ENCODE measurements at regions not wholly inside any gene's neighbourhood (a gene's known extent, or its start where the extent isn't known, plus 50 kb on each side); places are given as distances from the start of the nearest gene placed in this dataset.
"Not testable (repeated sequence)": the region's sequence is repeated elsewhere in the genome, so short reads cannot be mapped to it uniquely, and the experiment has no call there.

DNA sequence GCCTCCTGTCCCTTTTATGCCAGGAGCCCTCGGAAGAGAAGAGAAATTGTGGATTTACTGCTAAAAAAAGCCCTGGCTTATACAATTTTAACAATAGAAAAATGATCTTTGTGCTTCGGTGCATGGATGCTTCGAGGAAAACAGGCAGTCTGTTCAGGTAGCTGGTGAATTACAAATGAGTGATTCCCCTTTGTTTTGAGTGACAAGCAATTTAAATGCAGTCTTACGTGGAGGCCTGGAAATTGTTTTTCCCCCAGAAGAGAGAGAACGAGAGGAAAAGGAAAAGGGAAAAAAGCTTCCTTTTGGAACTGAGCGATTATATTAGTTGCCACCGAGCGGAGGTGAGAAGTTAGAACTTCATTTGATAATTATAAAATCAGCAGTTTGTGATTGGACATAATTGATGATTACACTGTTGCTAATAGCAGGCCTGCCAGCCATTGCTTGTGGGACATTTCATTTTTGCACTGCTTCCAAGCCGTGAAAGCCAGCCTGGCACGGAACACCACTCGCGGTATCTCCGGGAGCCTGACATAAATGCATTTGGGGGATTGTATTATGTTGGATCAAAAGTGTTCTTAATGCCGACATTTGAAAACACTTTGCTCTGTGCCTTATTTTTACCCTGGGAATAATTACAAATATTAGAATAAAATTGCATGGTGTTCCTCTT lies 117.7 kb downstream of the PHETA1 start:
- DNase-seq (ENCODE audit: low spot score), result no peak
- in situ Hi-C loops (cut with HindIII; ENCODE audit: low sequenced_read_pairs), result no loop called here

DNA sequence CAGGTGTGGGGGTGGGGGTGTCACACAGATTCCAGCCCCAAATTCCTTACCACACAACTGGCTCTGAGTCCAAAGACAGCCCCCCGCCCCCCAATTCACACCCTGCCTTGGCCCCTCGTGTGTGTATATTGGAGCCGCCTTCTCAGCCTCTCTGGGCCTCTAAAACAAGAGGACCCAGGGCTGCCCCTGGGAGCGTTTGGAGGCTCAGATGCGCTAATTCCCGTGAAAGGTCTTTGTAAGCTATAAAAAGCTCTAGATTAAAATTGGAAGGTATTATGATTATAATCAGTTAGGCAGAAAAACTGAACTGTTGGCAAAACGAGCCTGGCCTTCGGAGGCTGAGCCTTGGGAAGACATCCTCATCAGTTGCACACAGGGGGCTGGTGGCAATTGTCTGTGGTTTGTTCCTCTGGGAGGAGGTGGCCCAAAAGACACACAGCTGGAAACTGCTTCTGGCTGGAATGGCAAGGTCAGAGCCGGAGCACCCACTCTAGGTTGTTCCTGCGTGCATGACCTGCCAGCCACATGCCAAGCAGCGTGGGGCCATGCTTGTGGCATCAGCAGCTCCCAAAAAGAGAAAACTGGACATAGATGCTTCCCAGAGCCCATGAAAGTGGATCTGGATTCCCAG lies 118.5 kb downstream of the PHETA1 start:
- in situ Hi-C loops (cut with HindIII; ENCODE audit: low sequenced_read_pairs), result no loop called here
- no peak for DNase-seq (ENCODE audit: low spot score)

DNA sequence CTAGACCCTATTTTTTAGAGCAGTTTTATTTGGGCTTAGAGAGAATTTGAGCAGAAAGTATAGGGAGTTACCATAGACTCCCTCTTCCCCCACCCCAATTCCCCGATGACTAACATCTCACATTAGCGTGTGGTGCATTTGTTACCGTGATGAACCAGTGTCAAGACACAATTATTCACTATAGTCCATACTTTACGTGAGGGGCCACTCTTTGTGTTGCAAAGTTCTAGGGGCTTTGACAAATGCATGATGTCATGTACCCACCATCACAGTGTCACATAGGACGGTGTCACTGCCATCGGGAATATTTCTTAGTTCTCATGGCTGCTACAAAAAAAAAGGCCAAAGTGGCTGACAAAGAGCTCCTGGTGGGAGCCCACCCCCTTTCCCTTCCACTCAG lies 119.1 kb downstream of the PHETA1 start:
- in situ Hi-C loops (cut with HindIII; ENCODE audit: low sequenced_read_pairs), result no loop called here
- DNase-seq (ENCODE audit: low spot score), result no peak

DNA sequence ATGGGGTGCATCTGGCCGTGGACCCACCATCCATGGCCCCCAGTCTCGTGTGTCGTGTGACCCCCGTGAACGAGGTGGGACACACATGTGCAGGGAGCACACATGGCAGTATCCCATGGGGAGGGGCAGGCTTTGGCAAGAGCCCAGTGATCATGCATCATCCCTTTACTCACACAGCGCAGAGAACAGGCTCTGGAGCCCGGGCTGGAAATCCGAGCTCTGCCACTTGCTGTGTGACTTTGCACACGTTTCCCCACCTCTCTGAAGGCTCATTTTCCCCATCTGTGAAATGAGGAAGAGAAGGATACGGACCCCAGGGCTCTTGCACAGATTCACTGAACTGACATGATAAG lies 119.9 kb downstream of the PHETA1 start:
- in situ Hi-C loops (cut with HindIII; ENCODE audit: low sequenced_read_pairs), result no loop called here
- DNase-seq (ENCODE audit: low spot score), result no peak

DNA sequence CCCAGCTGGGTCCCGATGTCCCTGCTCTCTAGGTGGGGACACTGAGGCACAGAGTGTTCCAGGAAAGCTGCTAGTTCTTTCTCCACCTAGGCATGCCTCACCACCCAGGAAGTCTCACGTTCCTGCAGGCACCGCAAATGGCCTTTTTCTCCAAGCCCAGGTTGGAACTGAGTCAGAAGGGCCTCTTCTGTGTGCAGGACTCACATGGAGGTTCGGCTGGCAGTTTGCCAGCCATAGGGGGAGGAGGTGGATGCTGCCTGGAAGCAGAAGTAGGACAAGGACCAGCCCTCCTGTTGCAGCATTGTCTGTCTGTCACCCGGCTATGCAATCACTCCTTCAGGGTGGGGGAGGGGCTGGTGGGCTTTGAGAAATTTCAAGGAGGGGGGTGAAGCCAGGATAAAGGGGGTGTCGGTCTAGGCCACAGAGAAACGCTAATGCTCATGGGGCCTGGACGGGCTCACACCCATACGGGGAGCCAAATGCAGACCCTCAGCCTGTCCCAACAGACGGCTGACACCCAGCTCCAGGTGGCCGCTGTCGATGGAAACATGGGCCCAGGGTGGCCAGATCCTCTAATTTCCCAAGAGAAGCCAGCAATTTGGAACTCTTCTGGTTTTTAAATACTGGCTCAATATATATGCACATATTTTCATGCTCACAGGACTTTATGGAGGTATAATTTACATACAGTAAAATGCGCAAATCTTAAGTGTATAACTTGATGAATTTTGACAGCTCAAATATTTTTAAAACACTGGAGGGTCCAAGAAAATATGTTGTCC lies 120.5 kb downstream of the PHETA1 start:
- in situ Hi-C loops (cut with HindIII; ENCODE audit: low sequenced_read_pairs), result no loop called here
- DNase-seq (ENCODE audit: low spot score), result no peak

DNA sequence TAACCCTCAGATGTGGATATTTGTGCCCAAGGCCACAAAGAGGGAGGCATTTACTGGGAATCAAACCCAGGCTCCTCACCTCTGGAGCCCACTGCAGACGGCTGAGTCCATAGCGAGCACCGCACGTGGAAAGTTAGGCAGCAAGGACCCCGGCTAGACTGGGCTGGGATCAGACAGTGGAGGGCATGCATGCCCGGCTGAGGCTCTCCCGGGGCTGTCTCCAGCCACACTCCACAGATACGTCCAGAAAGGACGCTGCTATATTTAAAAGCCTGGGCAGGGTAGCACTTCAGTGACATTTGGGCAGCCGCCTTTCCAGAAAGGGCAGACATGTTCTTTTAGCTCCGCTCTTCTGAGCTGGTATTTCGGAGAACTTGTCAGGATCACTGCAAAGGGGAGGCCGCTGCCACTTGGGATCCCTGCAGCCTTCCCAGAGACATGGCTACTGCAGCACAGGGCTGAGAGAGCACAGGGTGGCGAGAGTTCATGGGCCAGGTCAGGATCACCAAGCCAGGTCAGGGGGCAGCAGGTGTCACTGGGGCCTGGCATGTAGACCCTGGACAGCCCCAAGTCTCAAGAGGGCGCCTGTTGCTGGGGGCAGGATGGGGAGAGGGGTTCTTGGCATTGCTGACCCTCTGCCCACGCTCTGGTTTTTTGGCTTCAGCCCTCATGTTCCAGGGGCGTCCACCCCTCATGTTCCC lies 121.7 kb downstream of the PHETA1 start:
- in situ Hi-C loops (cut with HindIII; ENCODE audit: low sequenced_read_pairs), result no loop called here
- no peak for DNase-seq (ENCODE audit: low spot score)

DNA sequence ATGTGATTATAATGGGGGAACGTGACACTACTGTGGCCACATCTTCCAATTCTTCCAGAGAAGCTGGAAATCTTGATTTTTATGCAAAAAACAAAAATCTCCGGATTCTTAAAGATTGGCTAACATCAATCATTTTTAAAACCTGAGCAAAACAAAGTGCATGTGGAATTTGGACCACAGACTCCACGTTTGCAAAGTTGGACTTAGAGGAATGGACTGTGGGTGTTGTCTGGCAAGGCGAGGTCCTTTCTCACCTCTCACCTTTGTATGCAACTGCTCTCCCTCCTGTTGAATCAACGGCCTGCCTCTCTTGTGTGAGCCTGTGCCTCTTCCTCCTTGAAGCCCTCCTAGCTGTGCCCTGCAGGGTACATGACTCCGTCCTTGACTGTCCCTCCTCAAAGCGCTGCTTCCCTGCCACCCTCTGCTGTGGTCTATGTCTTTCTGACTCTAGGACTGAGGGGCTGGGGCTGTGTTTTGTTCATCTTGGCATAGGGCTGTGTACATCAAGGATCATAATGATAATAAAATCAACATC lies 122.4 kb downstream of the PHETA1 start:
- in situ Hi-C loops (cut with HindIII; ENCODE audit: low sequenced_read_pairs), result no loop called here
- no peak for DNase-seq (ENCODE audit: low spot score)

DNA sequence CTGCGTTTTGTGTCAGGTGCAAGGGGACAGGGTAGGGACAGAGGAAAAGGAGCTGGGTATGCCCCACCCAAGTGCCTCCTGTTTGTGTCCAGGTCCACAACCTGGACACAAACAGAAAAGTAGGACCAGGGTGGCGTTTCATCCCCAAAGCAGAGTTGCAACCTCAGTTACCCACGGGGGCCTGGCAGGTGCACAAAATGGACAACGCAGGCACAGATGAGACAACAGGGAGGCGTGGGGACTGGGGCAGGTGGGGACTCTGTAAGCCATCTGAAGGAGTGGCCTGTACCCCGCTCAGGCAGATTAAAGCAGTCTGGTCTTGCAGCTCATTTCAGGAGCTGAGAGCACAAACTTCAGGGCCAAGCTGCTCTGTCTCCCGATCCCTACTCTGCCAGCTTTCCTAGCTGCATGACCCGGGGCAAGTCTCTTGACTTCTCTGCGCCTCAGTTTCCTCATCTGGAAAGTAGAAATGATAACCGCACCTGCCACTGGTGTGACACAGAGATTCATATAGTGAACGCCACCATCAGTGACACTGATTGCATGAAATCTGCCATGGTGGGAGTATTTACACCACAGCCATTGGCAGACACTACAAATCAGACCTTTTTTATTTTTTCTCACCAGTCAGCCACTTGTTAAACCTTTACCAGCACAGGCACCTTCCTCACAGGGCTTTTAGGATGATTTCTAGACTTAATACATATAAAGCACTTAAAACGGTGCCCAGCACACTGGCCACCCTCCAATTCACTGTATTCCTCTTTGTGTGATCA lies 123.0 kb downstream of the PHETA1 start:
- DNase-seq (ENCODE audit: low spot score), result no peak
- in situ Hi-C loops (cut with HindIII; ENCODE audit: low sequenced_read_pairs), result no loop called here

DNA sequence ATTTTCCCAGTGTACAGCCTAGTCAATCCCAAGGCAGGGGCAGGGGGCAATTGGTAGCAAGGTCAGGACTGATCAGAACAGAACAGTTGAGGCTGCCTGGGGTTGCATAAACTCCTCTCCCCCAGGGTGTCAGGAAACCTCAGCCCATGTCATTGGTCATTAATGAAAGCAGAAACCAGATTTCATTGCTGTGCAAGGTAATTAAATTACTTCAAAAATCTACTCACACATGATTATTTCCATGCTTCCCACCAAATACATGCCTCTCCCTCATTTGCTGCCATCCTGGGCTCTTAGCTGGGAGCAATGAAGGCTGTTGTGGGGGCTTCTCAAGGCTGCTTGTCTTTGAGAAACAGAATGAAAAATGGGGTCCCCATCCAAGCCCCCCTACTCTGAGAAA lies 124.2 kb downstream of the PHETA1 start:
- no peak for DNase-seq (ENCODE audit: low spot score)
- in situ Hi-C loops (cut with HindIII; ENCODE audit: low sequenced_read_pairs), result no loop called here

DNA sequence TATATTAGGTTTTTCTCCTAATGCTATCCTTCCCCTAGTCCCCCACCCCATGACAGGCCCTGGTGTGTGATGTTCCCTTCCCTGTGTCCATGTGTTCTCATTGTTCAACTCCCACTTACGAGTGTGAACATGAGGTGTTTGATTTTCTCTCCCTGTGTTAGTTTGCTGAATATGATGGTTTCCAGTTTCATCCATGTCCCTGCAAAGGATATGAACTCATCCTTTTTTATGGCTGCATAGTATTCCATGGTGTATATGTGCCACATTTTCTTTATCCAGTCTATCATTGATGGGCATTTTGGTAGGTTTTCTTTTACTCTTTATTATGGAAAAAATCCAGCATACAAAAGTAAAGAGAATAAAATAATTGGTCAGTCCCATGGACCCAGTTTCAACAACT lies 126.1 kb downstream of the PHETA1 start:
- in situ Hi-C loops (cut with HindIII; ENCODE audit: low sequenced_read_pairs); DNase-seq (ENCODE audit: low spot score): not testable (repeated sequence)

DNA sequence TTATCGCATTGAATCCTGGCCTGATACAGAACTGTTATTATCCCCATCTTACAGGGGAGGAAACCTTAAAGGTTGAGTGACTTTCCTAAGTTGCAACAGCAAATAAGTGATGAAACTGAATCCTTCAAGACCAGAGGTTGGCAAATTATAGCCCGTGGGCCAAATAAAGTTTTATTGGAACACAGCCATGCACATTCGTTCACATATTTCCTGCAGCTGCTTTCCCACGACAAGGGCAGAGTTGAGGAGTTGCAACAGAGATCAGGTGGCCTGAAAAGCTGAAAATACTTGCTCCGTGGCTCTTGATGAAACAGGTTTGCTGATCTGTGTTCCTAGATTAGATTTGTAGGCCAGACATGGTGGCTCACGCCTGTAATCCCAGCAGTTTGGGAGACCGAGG lies 126.7 kb downstream of the PHETA1 start:
- no peak for DNase-seq (ENCODE audit: low spot score)
- in situ Hi-C loops (cut with HindIII; ENCODE audit: low sequenced_read_pairs), result no loop called here

DNA sequence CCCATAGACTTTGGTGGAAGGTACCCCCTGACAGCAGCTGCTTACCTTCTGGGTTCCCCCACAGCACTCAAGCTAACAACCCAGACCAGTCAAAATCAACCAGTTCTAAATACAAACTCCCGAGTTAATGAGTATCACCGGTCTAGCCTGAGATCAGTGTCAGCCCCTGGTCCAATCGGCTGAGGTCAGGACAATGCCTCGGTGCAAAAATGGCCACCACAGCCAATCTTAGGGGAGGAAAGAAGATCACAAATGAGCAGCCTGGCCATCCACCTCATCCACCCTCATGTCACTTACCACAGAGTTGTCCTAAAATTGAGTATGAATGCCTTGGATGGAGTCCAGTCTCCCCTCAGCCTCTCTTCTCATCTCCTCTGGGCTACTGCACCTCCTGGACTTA lies 128.5 kb downstream of the PHETA1 start:
- no peak for DNase-seq (ENCODE audit: low spot score)
- in situ Hi-C loops (cut with HindIII; ENCODE audit: low sequenced_read_pairs), result no loop called here

DNA sequence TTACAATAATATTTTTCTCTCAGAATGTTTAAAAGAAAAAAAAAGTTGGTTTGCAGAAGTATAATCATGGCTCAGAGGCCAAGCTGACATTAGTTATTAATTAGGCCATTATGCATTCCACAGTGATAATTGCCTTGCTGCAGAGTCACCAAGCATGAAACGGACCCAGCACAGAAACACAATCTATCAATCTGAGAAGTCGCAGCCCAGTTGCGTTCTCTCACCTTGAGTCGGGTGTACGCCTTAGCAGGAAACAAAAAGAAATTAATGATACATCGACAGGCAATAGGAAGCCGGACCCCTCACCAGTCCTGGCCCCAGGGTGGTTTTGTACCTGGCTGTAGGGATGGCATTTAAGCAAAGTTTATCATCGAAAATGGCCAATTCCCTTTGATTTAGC lies 129.7 kb downstream of the PHETA1 start:
- no peak for DNase-seq (ENCODE audit: low spot score)
- in situ Hi-C loops (cut with HindIII; ENCODE audit: low sequenced_read_pairs), result no loop called here

DNA sequence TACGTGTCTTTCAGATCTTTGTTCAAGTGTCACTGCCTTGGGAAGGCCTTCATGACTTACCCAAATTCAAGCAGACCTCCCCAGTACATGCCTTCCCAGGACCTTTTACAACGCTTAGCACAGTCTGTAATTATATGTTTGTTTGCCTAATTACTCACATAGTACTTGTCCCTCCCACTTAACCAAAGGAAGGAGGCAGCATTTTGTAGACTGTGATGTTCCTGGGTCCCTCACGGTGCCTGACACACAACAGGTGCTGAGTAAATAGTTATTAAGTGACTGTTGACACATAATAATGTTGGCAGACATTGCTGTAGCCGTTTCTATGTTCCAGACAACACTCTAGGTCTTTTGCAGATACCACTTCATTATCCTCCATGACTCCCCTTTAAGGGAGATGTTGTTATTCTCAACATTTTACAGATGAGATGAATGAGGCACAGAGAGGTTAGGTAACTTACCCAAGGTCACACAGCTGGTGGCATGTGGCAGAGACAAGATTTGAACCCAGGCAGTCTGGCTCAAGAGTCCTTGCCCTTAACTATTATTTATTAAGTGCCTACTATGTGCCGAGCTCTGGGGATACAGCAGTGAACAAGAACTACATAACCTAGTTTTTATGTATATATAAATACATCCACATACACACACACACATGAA lies 130.7 kb downstream of the PHETA1 start:
- in situ Hi-C loops (cut with HindIII; ENCODE audit: low sequenced_read_pairs), result no loop called here
- DNase-seq (ENCODE audit: low spot score), result no peak

DNA sequence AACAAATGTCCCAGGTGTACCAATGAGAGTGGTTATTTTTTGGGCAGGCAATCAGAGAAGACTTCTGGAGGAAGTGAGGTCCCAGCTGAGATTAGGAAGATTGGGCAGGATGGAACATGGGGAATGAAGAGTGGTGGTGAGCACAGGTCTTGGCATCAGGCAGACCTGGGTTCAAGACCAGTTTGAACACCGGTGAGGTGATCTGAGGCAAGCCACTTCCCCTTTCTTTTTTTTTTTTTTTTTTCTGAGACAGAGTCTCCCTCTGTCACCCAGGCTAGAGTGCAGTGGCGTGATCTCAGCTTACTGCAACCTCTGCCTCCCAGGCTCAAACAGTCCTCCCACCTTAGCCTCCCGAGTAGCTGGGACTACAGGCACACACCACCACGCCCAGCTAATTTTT lies 134.4 kb downstream of the PHETA1 start:
- DNase-seq (ENCODE audit: low spot score); in situ Hi-C loops (cut with HindIII; ENCODE audit: low sequenced_read_pairs): not testable (repeated sequence)

DNA sequence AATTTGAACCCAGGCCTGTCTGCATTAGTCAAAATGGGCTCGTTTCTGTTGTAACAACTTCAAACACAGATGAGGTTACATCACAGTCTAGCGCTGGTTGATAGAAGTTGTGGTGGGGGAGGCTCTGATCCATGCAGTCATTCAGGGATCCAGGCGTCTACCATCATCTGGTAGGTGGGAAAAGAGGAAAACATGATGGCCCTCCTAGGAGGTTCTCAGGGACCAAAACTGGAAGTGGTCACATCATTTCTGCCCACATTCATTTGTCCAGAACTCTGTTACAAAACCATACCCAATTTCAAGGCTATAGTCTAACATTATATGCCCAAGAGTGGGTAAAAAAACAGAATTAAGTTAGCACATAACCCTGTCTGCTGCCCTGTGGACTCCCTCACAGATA lies 135.1 kb downstream of the PHETA1 start:
- in situ Hi-C loops (cut with HindIII; ENCODE audit: low sequenced_read_pairs), result no loop called here
- DNase-seq (ENCODE audit: low spot score), result no peak

DNA sequence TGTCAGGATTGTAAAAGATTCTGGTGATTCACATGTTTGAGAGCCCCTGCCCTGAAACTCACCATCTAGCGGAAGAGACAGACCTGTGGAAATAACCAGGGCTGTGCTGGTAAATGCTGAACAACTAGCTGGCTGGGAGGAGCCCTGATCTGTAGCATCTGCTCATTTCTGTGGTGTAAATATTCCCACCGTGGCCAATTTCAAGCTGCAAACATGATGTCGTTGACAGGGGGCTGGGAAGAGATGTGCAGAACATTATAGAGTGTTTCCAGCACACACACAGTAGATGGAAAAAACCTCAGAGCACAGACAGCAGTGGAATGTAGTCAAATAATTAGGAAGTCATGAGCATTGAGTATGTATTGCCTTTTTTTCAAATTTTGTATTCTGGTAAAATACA lies 138.2 kb downstream of the PHETA1 start:
- in situ Hi-C loops (cut with HindIII; ENCODE audit: low sequenced_read_pairs), result no loop called here
- no peak for DNase-seq (ENCODE audit: low spot score)

DNA sequence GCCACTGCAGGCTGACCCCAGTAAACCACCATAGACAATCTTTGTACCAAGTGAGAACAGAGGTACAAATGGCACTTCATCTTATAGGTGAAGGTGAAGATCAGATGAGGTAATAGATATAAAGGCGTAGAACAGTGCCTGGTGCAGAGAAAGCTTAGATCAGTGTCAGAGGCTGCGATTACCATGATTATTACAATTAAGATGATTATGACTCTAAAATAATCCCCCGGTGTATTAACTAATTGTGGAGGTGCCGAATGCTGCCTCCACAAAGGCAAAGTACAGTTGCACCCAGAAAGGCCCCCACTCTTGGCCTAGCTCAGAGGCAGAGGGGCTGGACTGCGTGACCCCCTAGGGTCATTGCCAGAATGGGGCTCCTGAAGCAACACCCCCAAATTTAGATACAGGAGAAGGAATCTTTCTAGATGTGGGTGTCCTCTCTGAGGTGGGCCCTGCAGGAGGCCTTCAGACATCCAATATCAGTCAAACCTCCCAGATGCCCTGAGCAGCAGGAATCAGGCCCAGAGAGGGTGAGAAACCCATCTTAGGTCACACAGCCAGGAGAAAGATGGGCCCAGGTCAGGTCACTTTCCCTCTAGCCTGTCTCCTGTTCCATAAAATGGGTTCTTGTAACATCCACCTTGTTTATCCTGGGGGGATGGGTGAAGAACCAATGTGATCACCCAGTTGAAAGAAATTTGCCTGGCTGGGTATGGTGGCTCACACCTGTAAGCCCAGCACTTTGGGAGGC lies 139.8 kb downstream of the PHETA1 start:
- in situ Hi-C loops (cut with HindIII; ENCODE audit: low sequenced_read_pairs), result no loop called here
- DNase-seq (ENCODE audit: low spot score), result no peak

Measured in G401 (cell line).